ENCODE measurements at regions not wholly inside any gene's neighbourhood (a gene's known extent, or its start where the extent isn't known, plus 50 kb on each side); places are given as distances from the start of the nearest gene placed in this dataset.
"Not testable (repeated sequence)": the region's sequence is repeated elsewhere in the genome, so short reads cannot be mapped to it uniquely, and the experiment has no call there.

- TF ChIP-seq CTCF, POLR2A (IDR thresholded peaks at IDR 0.05): not testable (repeated sequence)
Observed at GRCh38 chr21:9724542-9724941, 796.8 kb upstream of the TPTE start.

Measured in thyroid gland (tissue), 4 donors.